Endothelial cell of umbilical vein (primary cell): ENCODE measurements at regions not wholly inside any gene's neighbourhood (a gene's known extent, or its start where the extent isn't known, plus 50 kb on each side); places are given as distances from the start of the nearest gene placed in this dataset.

Experiments used
- BruUV-seq: library from RNA; stranded (reverse); fragments of 400-500 nt; replicated peaks from 2 replicates; lab custom pipeline; 2021; lab: Mats Ljungman, UMichigan
- CTCF ChIA-PET: fragments of 300-600, 350-600 bp; sonication (Branson Sonifier 250); formaldehyde crosslinking; loops from one replicate; lab custom pipeline; 2021; ENCODE audit warnings: antibody characterized with exemption, inconsistent platforms; lab: Charles Lee
- POLR2A ChIA-PET: fragments of 300-600, 350-600 bp; sonication (Branson Sonifier 250); formaldehyde crosslinking; loops from one replicate; lab custom pipeline; 2021; ENCODE audit warnings: antibody characterized with exemption, inconsistent platforms; lab: Charles Lee
- DNase-seq: peaks from one replicate; pipeline ENCODE4 v3.0.0-alpha.2; 2011; ENCODE audit warnings: low read depth, low spot score
- FAIRE-seq: peaks from 2 replicates; lab custom pipeline; 2011; peaks lifted over from hg19 to GRCh38; lab: Jason Lieb, UNC
- H2AFZ ChIP-seq: 2 replicates; pipeline ENCODE4 v1.6.0; 2012; ENCODE audit warnings: low read depth, low read length, control low read depth, inconsistent platforms
- H3K27ac ChIP-seq: 2 replicates; pipeline ENCODE4 v1.5.1; 2011; ENCODE audit warnings: low read depth, mild to moderate bottlenecking, control low read depth, low read length, moderate library complexity; ENCODE audit not compliant: insufficient read depth
- H3K27me3 ChIP-seq, 2 experiments: 2 replicates each; pipeline versions ENCODE4 v1.6.0 to v1.6.1; 2011; ENCODE audit warnings: low read length in 2 of 2, mixed read lengths in 1 of 2; ENCODE audit not compliant: control insufficient read depth in 2 of 2, insufficient read depth in 2 of 2
- H3K36me3 ChIP-seq, 2 experiments: 2 replicates in 1 of 2; 3 replicates in 1 of 2; pipeline ENCODE4 v1.5.1; 2011; ENCODE audit warnings: low read length in 2 of 2, mild to moderate bottlenecking in 1 of 2, moderate library complexity in 1 of 2; ENCODE audit not compliant: control insufficient read depth in 2 of 2, insufficient read depth in 2 of 2; ENCODE audit errors: extremely low read depth in 1 of 2
- H3K4me1 ChIP-seq: 3 replicates; pipeline ENCODE4 v1.5.1; 2011; ENCODE audit warnings: mild to moderate bottlenecking, low read length; ENCODE audit not compliant: control insufficient read depth, insufficient read depth; ENCODE audit errors: extremely low read depth
- H3K4me2 ChIP-seq: 2 replicates; pipeline ENCODE4 v1.6.1; 2011; ENCODE audit warnings: low read length, control low read depth, mixed read lengths; ENCODE audit not compliant: insufficient read depth
- H3K4me3 ChIP-seq, 3 experiments: fragments of 200-600 bp in 1 of 3; sonication (generic), shearing (Covaris generic) in 1 of 3; replicated peaks in 1 of 3; 2 replicates each; pipeline ENCODE4 v1.5.1; 2011 to 2016; ENCODE audit warnings: control low read depth in 3 of 3, low read length in 3 of 3, mild to moderate bottlenecking in 2 of 3, inconsistent platforms in 1 of 3, low read depth in 1 of 3, moderate library complexity in 1 of 3; ENCODE audit not compliant: insufficient read depth in 1 of 3
- H3K79me2 ChIP-seq: 2 replicates; pipeline ENCODE4 v1.6.0; 2012; ENCODE audit warnings: low read length, inconsistent platforms; ENCODE audit not compliant: control insufficient read depth, insufficient read depth
- H3K9ac ChIP-seq: replicated peaks from 2 replicates; pipeline ENCODE3; 2011; ENCODE audit warnings: low read length, control low read depth; ENCODE audit not compliant: insufficient read depth; ENCODE audit errors: extremely low read depth
- H3K9me1 ChIP-seq: replicated peaks from 3 replicates; pipeline ENCODE4 v1.6.0; 2011; ENCODE audit warnings: mild to moderate bottlenecking, low read length; ENCODE audit not compliant: control insufficient read depth, insufficient read depth; ENCODE audit errors: extremely low read depth
- H3K9me3 ChIP-seq: replicated peaks from 2 replicates; pipeline ENCODE4 v1.5.1; 2012; ENCODE audit warnings: low read length, inconsistent platforms; ENCODE audit not compliant: control insufficient read depth, insufficient read depth
- H4K20me1 ChIP-seq: replicated peaks from 2 replicates; pipeline ENCODE3; 2011; ENCODE audit warnings: mild to moderate bottlenecking, low read length; ENCODE audit not compliant: control insufficient read depth, insufficient read depth; ENCODE audit errors: extremely low read depth
- EZH2 ChIP-seq: IDR thresholded peaks from 2 replicates; pipeline ENCODE4 v1.6.1; 2012; ENCODE audit warnings: borderline replicate concordance, low read depth, mild to moderate bottlenecking, moderate library complexity, low read length, inconsistent platforms; ENCODE audit not compliant: severe bottlenecking
- FOS ChIP-seq: IDR thresholded peaks from 2 replicates; pipeline ENCODE4 v1.6.1; 2011; ENCODE audit warnings: mild to moderate bottlenecking, low read length, moderate library complexity, borderline replicate concordance; ENCODE audit not compliant: insufficient read depth
- GATA2 ChIP-seq: IDR thresholded peaks from 2 replicates; pipeline ENCODE4 v1.7.0; 2011; ENCODE audit warnings: low read depth, mild to moderate bottlenecking, moderate library complexity, mixed read lengths, low read length; ENCODE audit not compliant: insufficient read length, insufficient read depth
- MYC ChIP-seq: IDR thresholded peaks from one replicate; pipeline ENCODE4 v1.6.1; 2011; ENCODE audit warnings: mild to moderate bottlenecking, low read depth, low read length
- POLR2A ChIP-seq: IDR thresholded peaks from 2 replicates; pipeline ENCODE4 v1.6.1; 2012; ENCODE audit warnings: low read depth, mild to moderate bottlenecking, control low read depth, low read length
- POLR2AphosphoS5 ChIP-seq: IDR thresholded peaks from 2 replicates; pipeline ENCODE4 v1.6.1; 2012; ENCODE audit warnings: low read depth, mild to moderate bottlenecking, control low read depth, low read length, moderate library complexity; ENCODE audit not compliant: insufficient read depth
- dilution Hi-C: fragments of 300-500 bp; cut with MboI; formaldehyde crosslinking; loops from one replicate; pipeline ENCODE4 v1.15.0; 2019; ENCODE audit warnings: low sequenced_read_pairs; ENCODE audit not compliant: extremely low pct_ligation_motif_present
- intact Hi-C: fragments of 100-400 bp; cut with micrococcal nuclease; formaldehyde crosslinking; loops from one replicate; pipeline ENCODE4 v1.10.0; 2022
- TF ChIP-seq, protein P1 (sequence below), 2 donors: IDR thresholded peaks; 1 replicate in 1 of 2; 2 replicates in 1 of 2; pipeline ENCODE4 v1.5.1; 2011; ENCODE audit warnings: low read length in 2 of 2, mild to moderate bottlenecking in 2 of 2, moderate library complexity in 2 of 2, control low read depth in 1 of 2, inconsistent platforms in 1 of 2, low read depth in 1 of 2; ENCODE audit not compliant: insufficient read depth in 1 of 2; ENCODE audit errors: extremely low read depth in 1 of 2

- Histone ChIP-seq H3K9ac (no peak overlapping the region), H3K4me1 (no peaks in the 10 kb centered on the region), H3K4me2 (no peak overlapping the region), H3K36me3 (no peaks in the 10 kb centered on the region), H2AFZ (no peak overlapping the region), H3K4me3 (no peak overlapping the region), H4K20me1 (no peaks in the 10 kb centered on the region), H3K9me3 (no peaks in the 10 kb centered on the region), H3K9me1 (no peaks in the 10 kb centered on the region), H3K27ac (no peak overlapping the region), H3K79me2 (no peaks in the 10 kb centered on the region), H3K27me3 (no peaks in the 10 kb centered on the region)
- ChIA-PET POLR2A (no interaction called here), CTCF (no interaction called here)
- DNase-seq (no peak), FAIRE-seq (no peak)
- intact Hi-C loops (no loop called here), dilution Hi-C loops (no loop called here)
- no TSS peak for BruUV-seq
- TF ChIP-seq FOS (no peak), MYC (no peak), POLR2A (no peak), POLR2AphosphoS5 (no peak), GATA2 (no peak)
- TF ChIP-seq, protein P1, sequence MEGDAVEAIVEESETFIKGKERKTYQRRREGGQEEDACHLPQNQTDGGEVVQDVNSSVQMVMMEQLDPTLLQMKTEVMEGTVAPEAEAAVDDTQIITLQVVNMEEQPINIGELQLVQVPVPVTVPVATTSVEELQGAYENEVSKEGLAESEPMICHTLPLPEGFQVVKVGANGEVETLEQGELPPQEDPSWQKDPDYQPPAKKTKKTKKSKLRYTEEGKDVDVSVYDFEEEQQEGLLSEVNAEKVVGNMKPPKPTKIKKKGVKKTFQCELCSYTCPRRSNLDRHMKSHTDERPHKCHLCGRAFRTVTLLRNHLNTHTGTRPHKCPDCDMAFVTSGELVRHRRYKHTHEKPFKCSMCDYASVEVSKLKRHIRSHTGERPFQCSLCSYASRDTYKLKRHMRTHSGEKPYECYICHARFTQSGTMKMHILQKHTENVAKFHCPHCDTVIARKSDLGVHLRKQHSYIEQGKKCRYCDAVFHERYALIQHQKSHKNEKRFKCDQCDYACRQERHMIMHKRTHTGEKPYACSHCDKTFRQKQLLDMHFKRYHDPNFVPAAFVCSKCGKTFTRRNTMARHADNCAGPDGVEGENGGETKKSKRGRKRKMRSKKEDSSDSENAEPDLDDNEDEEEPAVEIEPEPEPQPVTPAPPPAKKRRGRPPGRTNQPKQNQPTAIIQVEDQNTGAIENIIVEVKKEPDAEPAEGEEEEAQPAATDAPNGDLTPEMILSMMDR (IDR thresholded peaks at IDR 0.05; ENCODE audit: extremely low read depth in 1 of 2, insufficient read depth in 1 of 2, low read depth in 1 of 2, low read length in 2 of 2), result no peak
Observed at GRCh38 chr11:39113606-39114005, 2345.8 kb downstream of the LRRC4C start.

DNA sequence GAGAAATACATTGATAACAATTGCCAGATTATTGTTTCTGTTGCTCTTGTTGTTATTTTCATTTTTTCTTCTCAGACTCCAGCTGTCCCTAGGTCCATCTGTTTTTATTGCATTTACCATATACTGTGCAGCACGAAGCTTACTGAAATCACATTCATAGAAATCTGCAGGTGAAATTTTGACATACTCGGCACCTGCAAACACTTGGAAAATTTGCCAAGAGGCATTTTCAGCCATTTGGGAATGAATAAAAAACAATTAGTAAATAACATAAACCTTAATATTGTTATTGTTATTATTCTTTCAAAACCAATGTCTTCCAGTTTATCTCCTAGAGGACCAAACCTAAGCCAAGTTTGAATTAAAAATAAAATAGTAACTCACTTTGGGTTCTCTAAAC is 2357.2 kb downstream of the LRRC4C start:
- no peaks in the 10 kb centered on the region for H3K79me2 ChIP-seq
- H3K9me1 ChIP-seq, result no peaks in the 10 kb centered on the region
- ChIA-PET POLR2A (no interaction called here), CTCF (no interaction called here)
- DNase-seq (no peak), FAIRE-seq (no peak)
- no peaks in the 10 kb centered on the region for H3K36me3 ChIP-seq
- no peaks in the 10 kb centered on the region for H3K4me1 ChIP-seq
- TF ChIP-seq GATA2 (no peak), EZH2 (no peak), POLR2AphosphoS5 (no peak)
- no TSS peak for BruUV-seq
- dilution Hi-C loops, result no loop called here
- no peak overlapping the region for H3K4me3 ChIP-seq
- no peak overlapping the region for H2AFZ ChIP-seq
- intact Hi-C loops, result no loop called here
- H3K27ac ChIP-seq, result no peak overlapping the region
- no peak overlapping the region for H3K4me2 ChIP-seq
- H3K27me3 ChIP-seq, result no peaks in the 10 kb centered on the region
- H4K20me1 ChIP-seq, result no peaks in the 10 kb centered on the region
- H3K9ac ChIP-seq, result no peak overlapping the region
- H3K9me3 ChIP-seq, result peaks cover 2% of the 10 kb centered on the region
